Stimulated activated CD8-positive, alpha-beta memory T cell treated with anti-CD3 and anti-CD28 coated beads, Interleukin-12 subunit alpha, Interleukin-12 subunit beta, amount 100 ng/mL, for 24 hours (primary cell): ENCODE measurements at regions not wholly inside any gene's neighbourhood (a gene's known extent, or its start where the extent isn't known, plus 50 kb on each side); places are given as distances from the start of the nearest gene placed in this dataset.
"Not testable (repeated sequence)": the region's sequence is repeated elsewhere in the genome, so short reads cannot be mapped to it uniquely, and the experiment has no call there.

Source experiments
- DNase-seq: peaks from one replicate; pipeline ENCODE4 v3.0.0-alpha.2; 2020; ENCODE audit errors: extremely low read depth

DNA sequence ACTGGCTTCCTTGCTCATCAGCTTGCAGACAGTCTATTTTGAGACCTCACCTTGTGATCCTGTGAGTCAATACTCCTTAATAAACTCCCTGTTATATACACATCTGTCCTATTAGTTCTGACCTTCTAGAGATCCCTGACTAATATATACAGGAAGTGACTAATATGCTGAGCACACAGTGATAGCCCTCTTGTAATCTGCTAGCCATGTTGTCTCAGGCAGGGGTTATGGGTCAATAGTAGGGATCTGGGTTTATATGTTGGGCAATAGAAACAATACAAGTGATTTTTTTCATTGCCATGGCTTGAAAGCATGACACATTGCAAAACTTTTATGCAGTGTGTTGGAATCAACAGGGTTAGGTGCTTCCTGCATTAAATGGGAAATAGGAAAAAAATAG is 562.2 kb downstream of the GALC start:
- DNase-seq = no peak

DNA sequence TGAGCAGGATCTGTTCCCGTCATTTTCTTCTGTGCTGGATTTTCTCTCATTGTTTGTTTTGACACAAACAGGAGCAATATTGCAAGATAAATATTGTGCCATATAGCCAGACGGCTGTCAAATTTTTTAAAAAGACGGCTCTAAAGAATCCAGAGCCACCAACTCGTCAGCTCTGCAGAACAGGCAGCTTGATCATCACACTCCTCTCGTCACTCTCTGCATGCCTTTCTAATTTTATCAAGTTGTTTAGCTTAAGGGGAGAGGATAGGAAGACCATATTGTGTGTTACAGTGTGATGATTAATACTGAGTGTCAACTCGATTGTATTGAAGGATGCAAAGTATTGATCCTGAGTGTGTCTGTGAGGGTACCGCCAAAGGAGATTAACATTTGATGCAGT is 562.8 kb downstream of the GALC start:
- DNase-seq = no peak

DNA sequence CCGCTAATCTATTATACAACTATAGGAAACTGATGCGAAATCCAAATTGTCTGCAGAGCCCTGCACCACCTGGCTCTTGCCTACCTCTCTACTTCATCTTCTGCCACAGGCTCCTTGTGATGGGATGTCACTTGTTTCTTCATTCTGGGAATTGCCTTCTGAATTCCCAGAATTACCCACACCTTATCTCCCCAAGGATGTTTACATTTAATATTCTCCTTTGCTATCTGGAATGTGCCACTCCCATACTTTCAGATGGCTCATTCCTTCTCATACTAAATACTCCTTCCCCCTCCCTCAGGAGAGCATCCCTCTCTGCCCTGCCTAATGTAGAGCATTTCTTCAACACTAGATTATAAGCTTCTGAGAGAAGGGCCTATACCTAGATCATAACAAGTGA is 573.1 kb downstream of the GALC start:
- DNase-seq = no peak

DNA sequence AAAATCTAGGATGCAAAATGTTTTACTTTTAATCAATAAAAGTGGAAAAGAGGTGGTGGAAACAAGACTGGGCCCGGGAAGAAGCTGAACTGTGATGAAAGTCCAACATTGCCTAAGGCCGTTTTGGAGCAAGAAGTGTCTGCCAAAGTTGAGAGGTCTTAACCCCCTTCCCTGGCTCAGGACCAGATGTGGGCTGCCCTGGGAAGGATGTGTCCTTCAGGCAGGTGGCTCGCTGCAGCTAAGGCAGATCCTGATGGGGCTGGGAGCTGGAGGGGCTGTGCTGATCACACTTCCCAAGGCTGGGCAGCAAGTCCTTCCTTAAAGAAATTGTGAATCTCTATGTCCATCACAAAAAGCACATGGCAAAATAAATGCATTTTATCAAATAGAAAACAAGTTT is 581.6 kb downstream of the GALC start:
- DNase-seq = no peak

DNA sequence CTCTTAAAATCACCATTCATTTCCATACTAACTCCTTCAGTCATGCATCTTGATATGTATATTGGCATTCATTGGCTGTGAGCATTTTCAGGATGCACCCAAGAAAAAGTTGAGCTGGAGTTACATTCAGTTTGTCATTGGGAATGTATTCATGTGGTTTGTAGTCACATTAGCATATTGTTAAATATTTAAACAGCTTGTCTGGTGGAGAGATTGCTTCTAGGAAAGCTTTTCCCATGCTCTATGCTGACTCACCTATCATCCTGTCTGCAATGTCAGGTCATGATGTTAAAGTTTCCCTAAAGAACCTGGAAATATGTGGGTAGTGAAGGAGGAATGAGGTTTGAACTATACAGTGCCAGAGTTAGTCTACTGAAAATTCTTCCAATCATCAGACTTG is 583.6 kb downstream of the GALC start:
- DNase-seq = no peak

DNA sequence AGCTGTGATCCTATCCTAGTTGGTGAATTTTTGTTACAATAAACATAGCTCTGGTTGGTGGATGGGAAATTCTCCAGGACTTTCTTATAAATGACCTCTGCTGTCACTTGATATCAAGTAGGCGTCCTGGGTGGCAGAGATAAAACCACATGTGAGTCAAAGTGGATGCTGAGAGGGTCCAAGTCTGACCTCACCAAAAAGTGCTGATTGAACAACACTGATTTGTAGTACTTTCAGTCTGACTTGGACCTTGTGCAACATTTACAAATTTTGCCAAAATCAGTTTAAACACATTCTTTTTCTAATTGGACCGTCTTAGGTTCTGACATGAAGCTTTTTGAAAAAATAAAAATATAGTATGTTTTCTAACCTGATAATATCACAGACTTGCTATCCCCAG is 585.6 kb downstream of the GALC start:
- no peak for DNase-seq

DNA sequence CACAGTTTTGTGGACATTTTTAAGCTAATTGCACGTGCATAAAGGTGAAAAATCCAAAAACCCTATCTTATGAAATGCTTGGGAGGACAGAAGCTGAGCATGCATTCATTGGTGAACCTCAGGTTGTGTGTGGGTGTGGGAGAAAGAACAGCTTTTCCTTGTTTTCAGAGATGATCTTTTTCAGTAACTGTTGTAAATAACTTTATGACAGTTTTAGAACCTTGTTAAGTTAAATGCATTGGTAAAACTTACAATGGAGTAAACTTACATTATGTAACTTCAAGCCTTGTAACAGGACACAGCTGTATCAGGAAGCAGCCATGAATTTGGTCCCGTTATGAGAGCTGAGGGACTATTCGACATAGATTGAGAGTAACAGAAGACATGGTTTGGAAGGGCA is 587.4 kb downstream of the GALC start:
- no peak for DNase-seq

DNA sequence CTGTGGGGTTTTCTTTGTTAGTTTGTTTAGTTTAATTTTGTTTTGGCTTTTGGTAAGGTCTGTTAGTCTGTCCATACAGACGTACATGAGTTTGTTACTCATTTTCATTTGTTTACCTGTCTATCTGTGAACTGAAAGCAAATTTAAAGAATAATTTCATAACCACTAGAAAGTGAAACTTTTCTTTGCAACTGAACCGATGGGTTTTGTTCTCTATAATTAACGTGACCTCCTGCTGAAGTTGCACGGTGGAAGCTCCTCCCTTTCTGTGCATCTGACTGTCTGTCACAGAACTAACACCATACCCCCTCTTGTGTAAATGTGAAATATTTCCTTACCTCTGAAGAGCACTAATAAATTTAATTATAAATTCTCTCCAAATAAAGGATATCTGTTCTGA is 595.5 kb downstream of the GALC start:
- DNase-seq = no peak

DNA sequence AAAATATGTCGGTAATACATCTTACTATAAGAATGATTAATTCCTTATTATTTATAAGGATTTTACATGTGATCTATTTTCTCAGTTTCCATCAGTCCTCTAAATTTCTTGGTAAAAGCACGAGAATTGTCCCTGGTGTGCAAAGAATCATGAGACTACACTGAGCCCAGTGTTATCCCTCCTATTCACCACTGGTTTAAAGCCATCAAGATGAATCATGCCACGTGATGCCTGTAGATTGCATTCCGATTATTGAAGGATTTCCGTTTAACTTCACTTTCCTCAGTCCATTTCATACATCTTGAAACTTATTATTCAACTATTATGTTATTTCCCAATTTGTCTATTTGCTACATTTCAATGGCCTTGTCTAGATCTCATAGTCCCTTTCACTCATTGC is 601.9 kb downstream of the GALC start:
- no peak for DNase-seq

DNA sequence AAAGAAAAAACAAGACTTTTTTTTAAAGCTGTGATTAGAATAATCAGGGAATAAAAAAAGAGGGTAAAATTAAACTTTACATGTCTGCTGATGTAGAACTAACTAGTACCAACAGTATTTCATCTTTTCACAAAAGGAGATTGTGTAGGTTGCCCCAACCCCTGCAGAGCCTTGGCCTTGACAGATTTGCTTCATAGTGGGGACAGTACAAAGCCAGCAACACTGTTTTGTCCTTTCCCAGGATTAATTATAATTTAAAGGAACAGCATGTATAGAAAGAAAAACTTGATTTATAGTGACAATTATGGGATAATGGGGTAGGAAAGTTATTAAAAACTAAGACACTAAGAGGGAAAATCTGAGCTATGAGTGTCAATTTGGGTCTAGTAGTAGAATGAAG is 604.0 kb downstream of the GALC start:
- no peak for DNase-seq

DNA sequence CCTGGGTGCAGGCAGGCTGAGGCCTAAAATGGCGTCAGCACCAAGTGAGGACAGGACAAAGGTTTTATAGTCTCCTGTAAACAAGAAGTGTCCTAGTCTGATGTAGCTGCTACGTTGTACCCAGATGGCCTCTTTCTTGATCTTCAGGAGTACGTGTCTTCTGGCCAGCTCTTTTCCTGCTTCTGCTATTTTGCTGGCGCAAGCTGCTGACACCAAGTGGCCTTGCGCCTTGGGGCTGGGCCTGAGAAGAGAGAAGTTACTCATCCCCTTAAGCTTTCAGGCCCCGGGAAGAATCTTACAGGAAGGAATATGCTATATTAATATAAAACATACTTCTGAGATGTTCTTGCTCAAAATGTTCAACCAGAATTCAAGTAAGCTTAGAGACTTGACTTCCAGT is 605.2 kb downstream of the GALC start:
- no peak for DNase-seq

DNA sequence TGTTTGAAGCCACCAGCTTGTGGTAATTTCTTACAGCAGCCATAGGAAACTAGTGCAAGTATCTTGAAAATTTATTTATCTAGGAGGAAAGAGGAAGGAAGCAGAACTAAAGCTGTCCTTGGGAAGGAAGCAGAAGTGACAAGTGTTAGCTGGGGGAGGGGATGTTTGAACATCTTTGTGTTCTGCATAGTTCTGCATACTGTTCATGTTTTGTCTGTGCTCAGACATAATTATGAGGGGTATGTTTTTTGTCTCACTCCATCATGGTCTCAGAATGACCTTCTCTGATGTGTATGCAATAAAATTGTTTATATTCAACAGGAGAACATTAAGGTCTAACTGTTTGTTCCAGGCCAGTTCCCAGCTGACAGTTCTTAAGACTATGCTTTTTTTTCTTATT is 606.5 kb downstream of the GALC start:
- DNase-seq = no peak

DNA sequence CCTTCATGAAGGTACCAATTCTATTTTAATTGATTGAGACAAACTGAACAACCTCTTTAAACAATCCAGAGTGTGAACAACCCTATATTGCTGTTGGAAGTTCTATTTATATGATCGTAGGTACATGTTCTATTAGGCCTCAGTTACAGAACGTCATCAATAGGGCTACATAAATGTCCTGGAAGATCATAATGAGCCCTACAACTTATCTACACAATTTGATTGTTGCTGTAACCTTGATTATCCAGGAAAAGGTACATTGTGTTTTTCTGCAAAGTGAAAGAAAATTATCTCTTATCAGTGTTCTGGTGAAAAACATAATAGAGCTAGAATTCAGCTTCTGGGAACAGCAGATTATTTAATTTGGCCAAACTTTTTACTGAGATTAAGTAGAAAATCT is 612.9 kb downstream of the GALC start:
- no peak for DNase-seq

DNA sequence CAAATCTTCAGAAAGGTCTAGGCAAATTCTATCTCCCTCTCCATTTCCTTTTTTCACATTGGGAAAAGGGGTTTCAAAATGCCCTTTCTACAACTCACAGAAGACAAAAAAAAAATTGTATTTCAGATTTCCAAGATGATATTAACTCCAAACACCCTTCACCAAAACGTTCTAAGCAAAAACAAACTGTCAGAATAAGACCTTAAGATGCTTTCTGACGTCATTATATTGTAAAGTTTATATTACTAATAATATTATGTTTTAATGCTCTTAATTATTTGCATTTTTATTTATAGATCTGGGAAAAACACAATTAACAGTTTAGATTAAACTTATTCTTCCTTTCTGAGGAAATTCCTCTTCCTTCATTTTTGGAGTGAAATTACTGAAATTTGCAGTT is 624.2 kb downstream of the GALC start:
- DNase-seq = no peak

DNA sequence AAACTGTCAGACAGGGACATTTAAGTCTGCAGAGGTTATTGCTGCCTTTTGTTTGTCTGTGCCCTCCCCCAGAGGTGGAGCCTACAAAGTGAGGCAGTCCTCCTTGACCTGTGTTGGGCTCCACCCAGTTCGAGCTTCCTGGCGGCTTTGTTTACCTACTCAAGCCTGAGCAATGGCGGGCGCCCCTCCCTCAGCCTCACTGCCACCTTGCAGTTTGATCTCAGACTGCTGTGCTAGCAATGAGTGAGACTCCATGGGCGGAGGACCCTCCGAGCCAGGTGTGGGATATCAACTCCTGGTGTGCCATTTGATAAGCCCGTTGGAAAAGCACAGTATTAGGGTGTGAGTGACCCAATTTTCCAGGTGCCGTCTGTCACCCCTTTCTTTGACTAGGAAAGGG is 632.7 kb downstream of the GALC start:
- not testable (repeated sequence) for DNase-seq

DNA sequence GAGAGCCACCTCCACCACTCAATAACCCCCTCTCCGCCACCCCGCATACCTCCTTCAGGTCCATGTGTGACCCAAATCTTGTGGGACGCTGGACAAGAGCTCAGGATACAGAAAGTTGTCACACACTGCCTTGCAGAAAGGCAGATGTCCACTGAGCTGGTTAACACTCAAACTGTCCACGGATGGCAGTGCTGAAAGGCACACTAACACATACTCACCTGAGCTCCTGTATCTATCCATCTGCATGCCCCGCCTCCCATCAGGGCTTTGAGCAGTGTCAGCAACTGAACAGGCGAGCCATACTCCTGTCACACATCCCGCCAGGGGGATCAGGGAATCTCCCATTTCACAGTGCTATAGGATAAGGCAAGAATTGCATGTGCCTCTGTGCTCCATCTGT is 642.0 kb downstream of the GALC start:
- no peak for DNase-seq

DNA sequence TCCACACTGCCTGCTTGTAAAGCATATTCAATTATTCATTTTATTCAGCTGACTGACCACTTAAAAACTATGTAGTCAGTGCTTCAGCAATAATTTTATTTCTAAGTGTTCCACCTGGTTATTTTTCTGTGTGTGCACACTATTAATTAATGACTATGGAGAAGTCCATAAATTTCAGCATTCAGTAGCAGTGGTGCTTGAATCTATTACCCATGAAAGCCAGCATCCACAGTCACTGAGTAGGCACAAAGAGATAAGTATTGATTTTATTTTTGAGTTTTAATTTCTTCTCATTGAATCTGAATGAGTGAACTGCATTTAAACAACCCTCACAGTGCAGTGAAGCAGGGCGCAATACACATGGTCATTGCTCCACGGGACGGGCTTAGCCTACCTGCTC is 643.1 kb downstream of the GALC start:
- DNase-seq = no peak

DNA sequence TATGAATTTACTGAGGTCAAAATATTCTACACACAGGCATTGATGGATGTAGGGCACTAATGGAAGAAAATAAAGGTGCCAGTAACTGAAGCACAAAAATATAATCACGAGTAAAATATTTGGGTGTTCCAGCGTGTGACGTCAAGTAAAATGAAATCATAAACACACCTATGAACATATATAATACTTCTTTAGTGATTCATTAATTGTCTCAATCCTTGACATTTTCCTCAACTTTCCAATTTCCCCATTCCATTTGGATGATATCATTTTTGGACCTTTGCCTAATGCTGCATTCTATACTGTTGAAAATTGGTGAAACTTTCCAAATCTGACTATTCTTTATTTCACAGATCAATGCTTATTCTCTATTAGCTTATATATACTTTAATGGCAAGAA is 649.3 kb downstream of the GALC start:
- DNase-seq = no peak

DNA sequence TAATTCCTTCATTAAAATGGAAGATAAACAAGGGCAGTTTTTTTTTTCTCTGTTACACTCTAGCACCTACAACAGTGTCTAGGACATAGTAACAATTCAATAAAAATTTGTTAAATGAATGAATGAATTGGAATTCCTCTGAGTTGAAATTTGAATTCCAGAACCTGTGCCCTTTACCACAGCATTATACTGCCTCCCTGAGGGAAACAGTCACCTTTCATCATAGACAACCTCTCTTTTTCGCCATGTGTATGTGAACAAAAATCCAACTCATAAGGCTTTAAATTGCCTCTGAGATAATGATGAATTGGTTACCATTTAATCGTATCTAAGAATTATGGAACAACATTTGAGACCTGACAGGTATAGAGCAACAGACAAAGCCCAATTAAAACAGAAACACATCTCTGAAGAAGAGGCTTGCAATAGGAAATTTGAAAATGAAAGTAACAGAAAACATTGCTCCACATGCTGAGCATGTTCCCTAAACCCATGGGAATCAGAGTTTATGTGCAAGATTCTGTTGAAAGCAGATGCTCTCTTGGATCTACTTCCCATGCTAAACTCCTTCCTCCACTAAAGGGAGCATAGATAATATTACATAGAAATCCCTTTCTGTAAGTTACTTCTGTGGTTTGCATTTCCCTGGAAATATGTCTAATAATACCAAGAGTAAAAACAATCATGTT is 657.8 kb downstream of the GALC start:
- no peak for DNase-seq

DNA sequence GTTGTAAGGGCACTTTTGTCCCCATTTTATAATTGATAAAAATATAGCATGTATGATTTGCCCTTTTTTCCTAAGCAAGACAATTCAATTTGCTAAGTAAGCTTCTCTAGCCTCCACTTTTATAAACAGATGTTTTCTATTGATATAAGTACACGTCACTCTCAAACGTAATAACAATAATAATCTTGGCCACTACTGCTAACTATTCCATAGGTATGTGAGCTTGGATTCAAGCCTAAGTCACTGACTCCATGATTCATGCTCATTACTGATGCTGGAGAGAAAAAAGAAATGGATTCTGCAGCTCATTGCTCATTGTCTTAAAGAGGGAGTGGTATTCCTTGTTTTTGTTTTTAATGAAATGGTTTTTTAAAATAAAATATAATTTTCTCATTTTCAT is 661.0 kb downstream of the GALC start:
- DNase-seq = no peak

DNA sequence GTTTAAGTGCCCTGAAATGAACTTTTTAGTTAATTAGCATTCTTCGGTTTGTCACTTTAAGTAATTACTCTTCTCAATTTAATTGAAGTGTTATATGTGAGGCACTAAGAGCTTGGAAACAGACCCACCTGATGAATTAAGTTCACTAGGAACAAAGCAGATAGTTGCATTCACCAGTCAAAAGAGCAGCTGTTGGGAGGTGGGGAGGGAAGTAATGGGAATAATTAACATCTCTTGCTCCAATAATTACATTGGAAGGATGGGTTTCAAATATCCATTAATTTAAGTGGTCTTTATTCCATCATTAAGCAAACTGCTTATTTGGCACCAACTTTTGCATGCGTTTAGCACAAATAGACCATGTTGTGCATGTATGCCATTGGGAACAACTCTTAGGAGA is 667.2 kb downstream of the GALC start:
- no peak for DNase-seq

DNA sequence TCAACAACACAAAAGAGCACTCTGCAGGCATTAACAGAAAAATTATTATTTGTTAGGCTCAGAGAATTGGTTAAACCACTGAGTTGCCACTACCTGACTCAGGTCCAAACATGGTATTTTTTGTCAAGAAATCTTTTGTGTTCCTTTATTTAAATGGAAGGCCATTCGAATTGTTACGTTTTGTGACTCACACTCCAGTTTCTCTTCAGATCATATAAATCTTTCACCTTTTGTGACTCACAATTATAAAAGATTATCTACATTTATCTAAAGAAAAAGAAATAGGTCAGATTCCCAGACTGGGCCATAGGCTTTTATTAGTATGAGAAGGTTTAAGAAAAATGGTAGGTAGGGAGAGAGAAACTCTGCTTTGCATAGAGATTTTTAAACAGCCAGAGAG is 669.8 kb downstream of the GALC start:
- no peak for DNase-seq

DNA sequence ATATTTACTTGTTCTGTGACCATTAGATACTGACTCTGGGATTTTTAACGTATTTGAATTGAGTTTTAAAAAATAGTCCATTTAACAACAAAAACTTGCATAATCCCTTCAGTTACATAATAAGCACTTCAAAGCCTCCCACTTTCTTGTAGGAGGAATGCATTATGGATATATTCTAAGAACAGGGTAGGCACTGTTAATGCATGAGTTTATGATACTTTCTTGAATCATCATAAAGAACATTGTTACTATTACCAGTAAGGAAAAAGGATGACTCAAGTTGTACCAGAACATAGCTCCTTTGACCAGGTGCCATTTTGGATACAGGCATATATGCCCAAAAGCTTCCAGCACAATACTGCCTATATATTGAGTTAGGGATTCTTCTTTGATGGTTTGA is 671.4 kb downstream of the GALC start:
- no peak for DNase-seq

DNA sequence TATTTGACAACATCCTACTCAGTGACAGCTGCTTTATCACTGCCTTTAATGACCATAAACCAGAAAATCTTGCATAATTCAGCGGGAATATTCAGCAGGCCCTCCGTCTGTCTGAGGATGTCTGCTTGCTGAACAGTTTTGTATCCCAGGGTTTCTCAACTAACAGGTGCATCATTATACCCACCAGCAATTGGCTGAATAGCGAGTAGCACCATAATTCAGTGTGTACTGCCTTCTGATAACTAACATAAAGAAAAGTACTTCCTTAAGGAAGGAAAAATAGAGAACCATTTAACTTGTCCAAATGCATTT is 680.1 kb downstream of the GALC start:
- no peak for DNase-seq
